Esophagus muscularis mucosa (tissue), 4 donors: ENCODE measurements at regions not wholly inside any gene's neighbourhood (a gene's known extent, or its start where the extent isn't known, plus 50 kb on each side); places are given as distances from the start of the nearest gene placed in this dataset.

Experiments
- DNase-seq: peaks from one replicate; pipeline ENCODE4 v3.0.0-alpha.2; 2017; ENCODE audit errors: extremely low spot score
- H3K27ac ChIP-seq, 4 donors: fragments of 200-600 bp; sonication (generic); replicated peaks in 1 of 4; 1 replicate in 3 of 4; 2 replicates in 1 of 4; pipeline ENCODE4 v1.5.1; 2016 to 2019; ENCODE audit warnings: mild to moderate bottlenecking in 1 of 4
- H3K27me3 ChIP-seq, 4 donors: fragments of 200-600 bp; sonication (generic); one replicate each; pipeline versions ENCODE4 v1.5.1 to v1.6.0; 2016 to 2019
- H3K36me3 ChIP-seq, 4 donors: fragments of 200-600 bp; sonication (generic); one replicate each; pipeline ENCODE4 v1.5.1; 2016 to 2019
- H3K4me1 ChIP-seq, 4 donors: fragments of 200-600 bp; sonication (generic); one replicate each; pipeline ENCODE4 v1.5.1; 2016 to 2019
- H3K4me3 ChIP-seq, 4 donors: fragments of 200-600 bp; sonication (generic); 1 replicate in 2 of 4; 2 replicates in 2 of 4; pipeline ENCODE4 v1.5.1; 2016 to 2019; ENCODE audit warnings: mild to moderate bottlenecking in 4 of 4, moderate library complexity in 1 of 4
- H3K9me3 ChIP-seq, 4 donors: fragments of 200-600 bp; sonication (generic); 1 replicate in 3 of 4; 2 replicates in 1 of 4; pipeline ENCODE4 v1.5.1; 2016 to 2019
- EP300 ChIP-seq: sonication (generic); formaldehyde crosslinking; IDR thresholded peaks from one replicate; pipeline ENCODE4 v1.6.1; 2017; ENCODE audit warnings: antibody characterized with exemption
- POLR2A ChIP-seq: fragments of 450-650 bp; IDR thresholded peaks from one replicate; pipeline ENCODE4 v1.6.1; 2017; ENCODE audit warnings: antibody characterized with exemption, moderate library complexity, mild to moderate bottlenecking, low read depth
- POLR2AphosphoS5 ChIP-seq, 2 donors: sonication (generic); formaldehyde crosslinking; IDR thresholded peaks; one replicate each; pipeline ENCODE4 v1.6.1; 2017; ENCODE audit warnings: antibody characterized with exemption in 2 of 2
- WGBS: methylation state at CpG from one replicate; pipeline ENCODE4 v1.1.5; 2018; 5-methylcytosine and 5-hydroxymethylcytosine counted together
- intact Hi-C: fragments of 100-400 bp; cut with DNase I; formaldehyde crosslinking; loops from one replicate; pipeline ENCODE4 v1.15.1; 2023
- TF ChIP-seq, protein P1 (sequence below), 3 experiments: fragments of 200-600 bp in 2 of 3; fragments of 450-650 bp in 1 of 3; sonication (generic) in 2 of 3; IDR thresholded peaks; one replicate each; pipeline ENCODE4 v1.5.1; 2017 to 2019; ENCODE audit warnings: antibody characterized with exemption in 3 of 3, mild to moderate bottlenecking in 2 of 3, moderate library complexity in 1 of 3

DNA sequence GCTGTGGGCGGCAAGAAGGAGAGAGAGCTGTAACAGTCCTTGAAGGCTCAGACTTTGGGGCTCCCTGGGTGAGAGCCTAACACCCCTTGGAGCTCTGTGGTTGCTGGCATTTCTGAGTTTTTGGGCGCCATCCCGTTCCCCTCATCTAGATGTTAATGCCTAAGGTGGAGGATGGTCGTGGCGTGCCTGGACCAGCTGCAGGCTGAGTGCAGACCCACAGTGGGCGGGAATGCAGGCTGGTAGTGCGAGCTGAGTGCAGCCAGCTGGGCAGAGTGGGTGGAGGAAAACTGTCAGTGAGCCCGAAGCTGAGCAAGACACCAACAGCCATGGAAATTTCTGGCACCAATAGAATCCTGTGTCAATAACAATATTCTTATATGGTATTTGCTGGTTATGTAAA, 403.0 kb downstream of the ANKRD7 start:
- DNase-seq = no peak
- no peaks in the 10 kb centered on the region for H3K27me3 ChIP-seq
- WGBS = 92% methylated on average over 8 of the region's 8 CpGs
- no peak for TF ChIP-seq EP300
- no peak for TF ChIP-seq POLR2A
- TF ChIP-seq, protein P1, sequence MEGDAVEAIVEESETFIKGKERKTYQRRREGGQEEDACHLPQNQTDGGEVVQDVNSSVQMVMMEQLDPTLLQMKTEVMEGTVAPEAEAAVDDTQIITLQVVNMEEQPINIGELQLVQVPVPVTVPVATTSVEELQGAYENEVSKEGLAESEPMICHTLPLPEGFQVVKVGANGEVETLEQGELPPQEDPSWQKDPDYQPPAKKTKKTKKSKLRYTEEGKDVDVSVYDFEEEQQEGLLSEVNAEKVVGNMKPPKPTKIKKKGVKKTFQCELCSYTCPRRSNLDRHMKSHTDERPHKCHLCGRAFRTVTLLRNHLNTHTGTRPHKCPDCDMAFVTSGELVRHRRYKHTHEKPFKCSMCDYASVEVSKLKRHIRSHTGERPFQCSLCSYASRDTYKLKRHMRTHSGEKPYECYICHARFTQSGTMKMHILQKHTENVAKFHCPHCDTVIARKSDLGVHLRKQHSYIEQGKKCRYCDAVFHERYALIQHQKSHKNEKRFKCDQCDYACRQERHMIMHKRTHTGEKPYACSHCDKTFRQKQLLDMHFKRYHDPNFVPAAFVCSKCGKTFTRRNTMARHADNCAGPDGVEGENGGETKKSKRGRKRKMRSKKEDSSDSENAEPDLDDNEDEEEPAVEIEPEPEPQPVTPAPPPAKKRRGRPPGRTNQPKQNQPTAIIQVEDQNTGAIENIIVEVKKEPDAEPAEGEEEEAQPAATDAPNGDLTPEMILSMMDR (IDR thresholded peaks at IDR 0.05) = no peak
- no peak for TF ChIP-seq POLR2AphosphoS5 (IDR thresholded peaks at IDR 0.05)
- intact Hi-C loops = no loop called here
- H3K36me3 ChIP-seq = no peaks in the 10 kb centered on the region
- no peak overlapping the region for H3K27ac ChIP-seq
- no peak overlapping the region for H3K4me3 ChIP-seq
- no peaks in the 10 kb centered on the region for H3K9me3 ChIP-seq
- peaks cover 0 to 2% (median 0%) of the 10 kb centered on the region in 4 donors for H3K4me1 ChIP-seq

DNA sequence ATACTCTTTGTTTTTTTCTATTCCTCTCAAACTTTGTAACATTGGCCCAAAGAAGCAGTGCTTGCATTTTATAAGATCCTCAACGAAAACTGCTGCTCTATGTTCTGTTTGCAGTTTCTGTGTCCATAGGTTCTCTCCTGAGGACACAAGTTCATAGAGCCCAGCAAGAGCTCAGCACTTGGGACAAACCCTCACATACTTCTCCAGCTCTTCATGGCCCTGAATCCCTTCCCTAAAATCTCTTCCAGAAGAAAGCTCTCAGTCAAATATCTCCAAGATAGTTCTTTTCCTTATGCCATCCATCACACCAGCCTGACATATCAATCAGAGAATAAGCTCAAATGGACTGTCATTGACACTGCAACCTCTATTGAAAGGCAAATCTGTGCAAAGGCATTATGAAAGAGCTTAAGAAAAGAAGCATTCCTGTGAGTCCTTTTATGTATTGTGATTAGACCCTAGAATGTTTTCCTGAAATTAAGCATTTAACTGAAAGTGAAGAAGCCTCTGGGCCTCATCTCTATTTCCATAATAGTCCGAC, 405.5 kb downstream of the ANKRD7 start:
- Histone ChIP-seq H3K4me3 (no peak overlapping the region), H3K9me3 (no peaks in the 10 kb centered on the region), H3K27ac (no peak overlapping the region), H3K36me3 (no peaks in the 10 kb centered on the region), H3K4me1 (peaks cover 0 to 2% (median 0%) of the 10 kb centered on the region in 4 donors), H3K27me3 (no peaks in the 10 kb centered on the region)
- 55% methylated on average over 2 of the region's 2 CpGs for whole genome bisulfite sequencing
- intact Hi-C loops = no loop called here
- no peak for TF ChIP-seq POLR2A
- TF ChIP-seq, protein P1 (IDR thresholded peaks at IDR 0.05) = no peak
- no peak for TF ChIP-seq EP300
- TF ChIP-seq POLR2AphosphoS5 (IDR thresholded peaks at IDR 0.05) = no peak
- DNase-seq = no peak

DNA sequence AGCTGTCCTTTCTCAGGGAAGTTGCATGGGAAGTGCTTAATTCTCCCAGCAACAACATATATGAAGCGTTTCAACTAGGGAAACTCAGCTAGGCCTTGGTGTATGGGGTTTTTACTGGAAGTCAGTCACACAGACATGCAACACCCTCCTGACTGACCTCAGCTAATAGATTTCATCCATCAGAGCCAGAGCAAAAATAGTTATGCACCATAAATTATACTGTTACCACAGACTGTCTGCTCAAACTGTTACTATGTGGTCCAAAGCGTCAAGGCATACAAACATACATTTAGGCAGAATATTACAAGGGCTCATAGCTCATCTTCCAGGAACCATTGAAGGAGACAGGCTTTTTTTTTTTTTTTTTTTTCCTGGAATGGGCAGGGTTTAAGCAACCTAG, 417.9 kb downstream of the ANKRD7 start:
- WGBS = 74% methylated on average over 2 of the region's 2 CpGs
- intact Hi-C loops = no loop called here
- no peaks in the 10 kb centered on the region for H3K9me3 ChIP-seq

DNA sequence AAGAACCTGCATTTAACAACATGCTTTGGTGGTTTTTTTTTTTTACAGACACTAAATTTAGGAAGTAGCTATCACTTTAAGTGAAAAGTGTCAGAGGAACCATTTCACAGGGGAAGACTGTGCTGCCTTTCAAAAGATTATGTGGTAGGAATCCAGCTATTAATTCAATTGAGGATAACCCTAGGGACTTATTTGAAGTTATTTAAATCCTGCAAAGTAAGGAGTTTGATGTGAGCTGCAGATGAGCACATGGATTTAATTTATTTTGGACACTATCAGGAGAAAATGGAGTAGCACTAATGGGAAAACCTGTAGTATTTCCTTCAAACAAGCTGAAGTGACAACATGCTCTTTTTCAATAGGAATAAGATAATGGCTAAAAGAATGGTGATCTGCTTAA, 419.8 kb downstream of the ANKRD7 start:
- TF ChIP-seq, protein P1 (IDR thresholded peaks at IDR 0.05) = no peak
- TF ChIP-seq POLR2A (no peak), EP300 (no peak), POLR2AphosphoS5 (IDR thresholded peaks at IDR 0.05) (no peak)
- no peak for DNase-seq
- no peak overlapping the region for H3K4me3 ChIP-seq
- no peak overlapping the region for H3K27ac ChIP-seq
- intact Hi-C loops = no loop called here
- H3K9me3 ChIP-seq = no peaks in the 10 kb centered on the region
- no peaks in the 10 kb centered on the region for H3K4me1 ChIP-seq
- no peaks in the 10 kb centered on the region for H3K27me3 ChIP-seq
- no peaks in the 10 kb centered on the region for H3K36me3 ChIP-seq

More for the DNA sequence above, 417.9 kb downstream of the ANKRD7 start:
- Histone ChIP-seq H3K27me3 (no peaks in the 10 kb centered on the region), H3K36me3 (no peaks in the 10 kb centered on the region), H3K4me3 (no peak overlapping the region), H3K27ac (no peak overlapping the region), H3K4me1 (no peaks in the 10 kb centered on the region)
- TF ChIP-seq POLR2A (no peak), EP300 (no peak), POLR2AphosphoS5 (IDR thresholded peaks at IDR 0.05) (no peak)
- TF ChIP-seq, protein P1 (IDR thresholded peaks at IDR 0.05) = no peak
- peak; percentile 53 for DNase-seq

DNA sequence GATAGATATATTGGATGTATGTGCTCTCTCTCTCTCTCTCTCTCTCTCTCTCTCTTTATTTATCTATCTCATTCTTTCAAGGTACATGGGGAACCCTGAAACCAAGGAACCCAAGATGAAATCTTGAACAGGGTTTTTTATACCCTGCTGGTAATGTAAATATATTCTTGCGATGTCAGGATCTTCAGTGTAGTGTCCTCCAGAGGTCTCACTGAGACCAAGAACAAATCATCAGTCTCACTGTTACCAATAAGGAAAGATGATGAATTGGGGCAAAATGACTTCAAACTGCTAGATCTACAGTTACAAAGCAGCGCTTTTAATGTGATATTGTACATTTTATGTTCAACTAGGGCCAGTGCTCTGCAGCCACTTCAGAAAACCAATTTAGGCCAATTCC, 423.5 kb downstream of the ANKRD7 start:
- H3K4me1 ChIP-seq = no peaks in the 10 kb centered on the region

More for the DNA sequence above, 423.5 kb downstream of the ANKRD7 start:
- Histone ChIP-seq H3K27ac (no peak overlapping the region), H3K4me3 (no peak overlapping the region), H3K27me3 (no peaks in the 10 kb centered on the region), H3K9me3 (no peaks in the 10 kb centered on the region), H3K36me3 (no peaks in the 10 kb centered on the region)
- DNase-seq = no peak
- intact Hi-C loops = no loop called here
- TF ChIP-seq POLR2AphosphoS5 (IDR thresholded peaks at IDR 0.05) (no peak), EP300 (no peak), POLR2A (no peak)
- TF ChIP-seq, protein P1 (IDR thresholded peaks at IDR 0.05) = no peak
- 90% methylated on average over 2 of the region's 2 CpGs for WGBS
